ENCODE measurements at regions not wholly inside any gene's neighbourhood (a gene's known extent, or its start where the extent isn't known, plus 50 kb on each side); places are given as distances from the start of the nearest gene placed in this dataset.

DNA sequence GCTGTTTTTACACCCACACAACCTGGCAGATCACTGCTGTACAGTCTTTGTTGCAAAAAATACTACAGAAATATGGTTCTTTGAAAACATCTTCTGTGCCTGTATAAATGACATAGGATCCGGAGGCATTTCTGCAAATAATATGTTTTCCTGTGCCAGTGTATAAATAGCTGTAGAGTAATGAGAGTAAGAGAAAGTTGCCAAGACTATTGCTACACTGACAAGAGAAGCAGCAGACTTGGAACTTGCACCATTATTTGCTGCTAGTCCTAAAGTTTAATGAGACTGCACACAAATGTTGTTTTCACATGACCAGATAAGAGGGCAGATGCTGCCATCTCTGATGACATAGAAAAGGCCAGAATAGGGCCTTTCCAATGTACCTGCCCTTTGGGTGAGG, 50.0 kb upstream of the DTNBP1 start:
- no peak for DNase-seq

All from activated naive CD4-positive, alpha-beta T cell treated with Interleukin-2 at 50 U/mL for 16 hours (primary cell).